ENCODE measurements at regions not wholly inside any gene's neighbourhood (a gene's known extent, or its start where the extent isn't known, plus 50 kb on each side); places are given as distances from the start of the nearest gene placed in this dataset.

DNA sequence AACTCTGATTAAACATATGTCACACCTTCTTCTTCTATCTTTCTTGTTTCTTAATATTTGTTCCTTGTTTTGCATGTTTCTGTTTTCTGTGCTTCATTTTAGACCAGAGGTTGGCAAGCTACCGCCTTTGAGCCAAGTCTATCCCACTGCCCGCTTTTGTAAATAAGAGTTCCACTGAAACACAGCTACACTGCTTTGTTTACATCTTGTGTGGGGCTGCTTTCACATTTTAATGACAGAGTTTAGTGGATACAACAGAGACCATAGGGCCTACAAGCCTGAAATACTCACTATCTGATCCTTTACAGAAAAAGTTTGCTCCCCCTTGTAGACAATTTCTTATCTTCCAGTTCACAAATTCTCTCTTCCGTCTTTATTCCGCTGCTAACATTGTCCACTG lies 109.4 kb upstream of the SPACA1 start:
- TF ChIP-seq, protein P1, sequence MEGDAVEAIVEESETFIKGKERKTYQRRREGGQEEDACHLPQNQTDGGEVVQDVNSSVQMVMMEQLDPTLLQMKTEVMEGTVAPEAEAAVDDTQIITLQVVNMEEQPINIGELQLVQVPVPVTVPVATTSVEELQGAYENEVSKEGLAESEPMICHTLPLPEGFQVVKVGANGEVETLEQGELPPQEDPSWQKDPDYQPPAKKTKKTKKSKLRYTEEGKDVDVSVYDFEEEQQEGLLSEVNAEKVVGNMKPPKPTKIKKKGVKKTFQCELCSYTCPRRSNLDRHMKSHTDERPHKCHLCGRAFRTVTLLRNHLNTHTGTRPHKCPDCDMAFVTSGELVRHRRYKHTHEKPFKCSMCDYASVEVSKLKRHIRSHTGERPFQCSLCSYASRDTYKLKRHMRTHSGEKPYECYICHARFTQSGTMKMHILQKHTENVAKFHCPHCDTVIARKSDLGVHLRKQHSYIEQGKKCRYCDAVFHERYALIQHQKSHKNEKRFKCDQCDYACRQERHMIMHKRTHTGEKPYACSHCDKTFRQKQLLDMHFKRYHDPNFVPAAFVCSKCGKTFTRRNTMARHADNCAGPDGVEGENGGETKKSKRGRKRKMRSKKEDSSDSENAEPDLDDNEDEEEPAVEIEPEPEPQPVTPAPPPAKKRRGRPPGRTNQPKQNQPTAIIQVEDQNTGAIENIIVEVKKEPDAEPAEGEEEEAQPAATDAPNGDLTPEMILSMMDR (conservative IDR thresholded peaks at IDR 0.05; ENCODE audit: low read depth, low read length), result no peak
- no peak for TF ChIP-seq EZH2 (IDR thresholded peaks at IDR 0.05; ENCODE audit: borderline replicate concordance, low read depth, low read length, poor library complexity, severe bottlenecking)
